Nephron progenitor cell (in vitro differentiated cells): ENCODE measurements at regions not wholly inside any gene's neighbourhood (a gene's known extent, or its start where the extent isn't known, plus 50 kb on each side); places are given as distances from the start of the nearest gene placed in this dataset.

Experiments used
- DNase-seq: peaks from one replicate; pipeline ENCODE4 v3.0.0; 2021
- H3K27ac Mint-ChIP-seq: 2 replicates; pipeline ENCODE4 v1.8.0; 2021; ENCODE audit warnings: mild to moderate bottlenecking, moderate library complexity, mixed read lengths
- H3K27me3 Mint-ChIP-seq: 2 replicates; pipeline ENCODE4 v1.8.0; 2021; ENCODE audit warnings: mild to moderate bottlenecking, low read depth, mixed read lengths; ENCODE audit not compliant: poor library complexity
- H3K36me3 Mint-ChIP-seq: 2 replicates; pipeline ENCODE4 v1.8.0; 2021; ENCODE audit warnings: low read depth, mixed read lengths
- H3K4me1 Mint-ChIP-seq: 2 replicates; pipeline ENCODE4 v1.8.0; 2021; ENCODE audit warnings: mixed read lengths
- H3K4me3 Mint-ChIP-seq: 2 replicates; pipeline ENCODE4 v1.8.0; 2021; ENCODE audit warnings: mild to moderate bottlenecking, moderate library complexity, mixed read lengths
- H3K9me3 Mint-ChIP-seq: 2 replicates; pipeline ENCODE4 v1.8.0; 2021; ENCODE audit warnings: mild to moderate bottlenecking, moderate library complexity, mixed read lengths
- CTCF ChIP-seq: fragments of 200-600 bp; sonication (generic); IDR thresholded peaks from 2 replicates; pipeline ENCODE4 v1.5.0; 2021; ENCODE audit warnings: antibody characterized with exemption

- Mint-ChIP-seq H3K27me3 (peaks cover 7% of the 10 kb centered on the region), H3K9me3 (no peaks in the 10 kb centered on the region), H3K4me1 (peaks cover 35% of the 10 kb centered on the region), H3K4me3 (no peak overlapping the region), H3K36me3 (no peaks in the 10 kb centered on the region), H3K27ac (peak overlapping the region; percentile 68)
- no peak for TF ChIP-seq CTCF
- no peak for DNase-seq
Observed at GRCh38 chr10:43902842-43903241, 254.2 kb upstream of the ZNF32 start.

GRCh38 chr10:43901744-43902504 is 253.2 kb upstream of the ZNF32 start:
- Mint-ChIP-seq H3K27ac (no peak overlapping the region), H3K27me3 (peaks cover 13% of the 10 kb centered on the region), H3K4me1 (peaks cover 34% of the 10 kb centered on the region), H3K36me3 (no peaks in the 10 kb centered on the region), H3K4me3 (no peak overlapping the region), H3K9me3 (no peaks in the 10 kb centered on the region)
- no peak for DNase-seq
- TF ChIP-seq CTCF: no peak

DNA sequence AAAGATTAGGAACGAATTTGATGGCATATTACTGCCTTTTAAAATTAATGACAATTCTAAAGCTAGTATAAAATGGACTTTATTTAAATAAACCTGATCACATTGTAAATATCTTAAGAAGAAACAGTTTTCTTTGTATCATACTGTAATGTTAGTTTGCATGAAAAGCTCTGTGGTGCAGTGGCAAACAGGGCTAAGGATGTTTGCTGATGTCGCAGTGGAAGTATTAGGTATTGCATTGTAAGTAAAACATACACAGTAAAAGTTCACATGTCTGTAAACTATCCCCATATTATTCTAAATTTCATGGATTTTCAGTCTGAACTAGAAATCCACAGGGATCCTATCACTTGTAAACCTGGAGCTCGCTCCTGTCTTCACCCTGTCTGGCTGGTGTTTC is 252.6 kb upstream of the ZNF32 start:
- Mint-ChIP-seq H3K4me1 (peaks cover 28% of the 10 kb centered on the region), H3K36me3 (no peaks in the 10 kb centered on the region), H3K4me3 (no peak overlapping the region), H3K27ac (no peak overlapping the region), H3K9me3 (peaks cover 3% of the 10 kb centered on the region), H3K27me3 (peaks cover 16% of the 10 kb centered on the region)
- DNase-seq: no peak
- no peak for TF ChIP-seq CTCF

DNA sequence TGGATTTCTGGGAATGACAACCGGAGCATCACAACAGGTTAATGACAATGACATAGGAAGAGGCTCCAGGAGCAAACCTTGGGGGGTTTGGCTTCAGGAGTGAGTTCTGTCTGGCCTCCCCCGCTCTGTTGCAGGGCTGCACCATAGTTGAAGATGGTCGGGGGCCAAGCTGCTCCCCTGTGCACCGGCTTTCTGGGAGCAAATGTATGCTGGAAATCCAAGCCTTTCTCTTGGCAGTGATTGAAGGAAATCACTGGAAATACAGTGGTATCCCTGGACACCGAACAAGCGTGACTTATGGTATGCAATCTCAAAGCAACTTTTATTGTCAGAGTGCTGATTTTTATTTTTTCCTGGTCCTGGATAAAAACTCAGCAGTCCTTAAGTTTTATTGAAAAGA is 251.9 kb upstream of the ZNF32 start:
- DNase-seq: no peak
- H3K9me3 Mint-ChIP-seq: peaks cover 3% of the 10 kb centered on the region
- H3K4me1 Mint-ChIP-seq: peaks cover 21% of the 10 kb centered on the region
- H3K4me3 Mint-ChIP-seq: no peak overlapping the region
- no peak for TF ChIP-seq CTCF
- H3K27me3 Mint-ChIP-seq: peaks cover 17% of the 10 kb centered on the region
- no peaks in the 10 kb centered on the region for H3K36me3 Mint-ChIP-seq
- H3K27ac Mint-ChIP-seq: no peak overlapping the region

DNA sequence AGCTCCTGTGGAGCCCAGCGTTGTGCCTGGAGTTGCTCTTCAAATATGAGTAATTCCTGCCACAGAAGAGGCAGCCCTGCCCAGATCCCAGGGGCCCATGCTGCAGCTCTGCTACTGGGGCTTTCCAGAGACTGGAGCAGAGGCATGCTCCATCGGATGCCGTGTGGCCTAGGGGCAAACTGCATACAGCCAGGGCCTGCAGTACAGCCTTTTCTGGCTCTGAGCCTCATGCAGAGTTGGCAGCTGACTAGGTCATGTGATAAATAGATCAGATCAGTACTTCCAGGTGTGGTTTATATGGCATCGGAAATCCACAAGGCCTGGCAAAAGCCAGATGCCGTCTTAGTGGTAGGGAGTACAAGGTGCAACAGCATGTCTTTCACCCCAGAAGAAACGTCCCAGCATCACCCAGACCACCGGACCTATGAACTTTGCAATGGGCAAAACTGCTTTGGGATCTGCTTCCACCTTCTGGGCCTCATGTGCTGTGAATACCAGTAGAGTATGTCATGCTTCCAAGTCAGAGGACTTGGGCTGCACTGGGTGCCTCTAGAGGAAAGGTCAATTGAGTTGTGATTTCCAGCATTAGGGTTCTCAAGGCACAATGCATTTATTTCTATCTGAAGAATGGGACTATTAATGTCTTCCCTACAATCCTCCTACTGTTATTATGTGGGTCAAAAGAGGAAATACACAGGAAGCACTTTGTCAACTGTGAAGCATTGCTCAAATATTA is 250.7 kb upstream of the ZNF32 start:
- no peak for DNase-seq
- Mint-ChIP-seq H3K27me3 (peaks cover 25% of the 10 kb centered on the region), H3K9me3 (peaks cover 3% of the 10 kb centered on the region), H3K4me1 (peaks cover 9% of the 10 kb centered on the region), H3K4me3 (no peak overlapping the region), H3K27ac (no peak overlapping the region), H3K36me3 (no peaks in the 10 kb centered on the region)
- no peak for TF ChIP-seq CTCF
